Vagina (tissue), 2 donors: ENCODE measurements at regions not wholly inside any gene's neighbourhood (a gene's known extent, or its start where the extent isn't known, plus 50 kb on each side); places are given as distances from the start of the nearest gene placed in this dataset.
"Not testable (repeated sequence)": the region's sequence is repeated elsewhere in the genome, so short reads cannot be mapped to it uniquely, and the experiment has no call there.

Experiments
- CTCF ChIP-seq, 3 experiments: fragments of 450-650 bp in 2 of 3; fragments of 200-600 bp in 1 of 3; sonication (generic) in 1 of 3; IDR thresholded peaks; one replicate each; pipeline ENCODE4 v1.5.1; 2017 to 2019; ENCODE audit warnings: antibody characterized with exemption in 3 of 3, mild to moderate bottlenecking in 2 of 3, moderate library complexity in 2 of 3
- POLR2A ChIP-seq, 2 donors: fragments of 450-650 bp; IDR thresholded peaks; one replicate each; pipeline ENCODE4 v1.6.1; 2017; ENCODE audit warnings: antibody characterized with exemption in 2 of 2, mild to moderate bottlenecking in 2 of 2, moderate library complexity in 2 of 2
- POLR2AphosphoS5 ChIP-seq, 2 donors: sonication (generic); formaldehyde crosslinking; IDR thresholded peaks; one replicate each; pipeline ENCODE4 v1.9.0; 2017; ENCODE audit warnings: antibody characterized with exemption in 2 of 2, mild to moderate bottlenecking in 2 of 2, low read depth in 1 of 2; ENCODE audit not compliant: insufficient read depth in 1 of 2

DNA sequence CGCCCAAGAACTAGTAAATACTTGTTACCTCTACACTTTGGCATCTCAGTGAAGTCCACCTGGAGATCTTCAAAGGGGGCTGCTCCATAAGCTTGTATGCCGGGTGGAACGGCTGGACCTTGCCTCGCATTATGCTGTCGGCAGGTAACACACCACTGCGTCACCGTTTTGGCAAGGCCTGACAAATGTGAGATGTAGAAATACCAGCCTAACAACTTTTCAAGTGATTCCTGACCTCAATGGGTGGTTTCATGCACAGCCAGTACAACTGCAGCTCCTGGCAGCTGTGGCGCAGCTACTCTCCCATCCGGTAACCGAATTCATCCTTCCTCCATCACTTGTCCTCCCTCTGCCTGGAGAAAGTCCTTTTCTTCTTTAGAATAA is 127.7 kb upstream of the CCZ1B start:
- TF ChIP-seq CTCF (IDR thresholded peaks at IDR 0.05); POLR2A (IDR thresholded peaks at IDR 0.05); POLR2AphosphoS5 (IDR thresholded peaks at IDR 0.05; ENCODE audit: insufficient read depth in 1 of 2, low read depth in 1 of 2): not testable (repeated sequence)
